K562 (cell line): ENCODE measurements at regions not wholly inside any gene's neighbourhood (a gene's known extent, or its start where the extent isn't known, plus 50 kb on each side); places are given as distances from the start of the nearest gene placed in this dataset.

ENCODE experiments used
- ATAC-seq: fragments of 200-7000 bp; cut with Tn5 transposase; 3 replicates; pipeline ENCODE4 v1.9.1; 2020; ENCODE audit warnings: moderate library complexity
- BruUV-seq: library from RNA; stranded (reverse); fragments of 400-500 nt; replicated peaks from 2 replicates; lab custom pipeline; 2021; lab: Mats Ljungman, UMichigan
- CTCF ChIA-PET: fragments of 300-600 bp; formaldehyde crosslinking; extraction: SDS; loops from one replicate; lab custom pipeline; 2021; ENCODE audit warnings: low intra/inter-chr PET ratio; lab: Yijun Ruan, JAX
- POLR2A ChIA-PET: fragments of 300-600, 350-650 bp; sonication (Branson Sonifier 250); formaldehyde crosslinking; extraction: SDS; loops from one replicate; lab custom pipeline; 2021; ENCODE audit warnings: antibody characterized with exemption, inconsistent platforms; lab: Yijun Ruan, JAX
- DNase-seq, 4 experiments: peaks; one replicate each; pipeline versions ENCODE4 v3.0.0 to v3.0.0-alpha.2; 2011 to 2018; ENCODE audit warnings: low spot score in 3 of 4, mixed read lengths in 3 of 4; ENCODE audit errors: extremely low read depth in 1 of 4
- FAIRE-seq: peaks from 2 replicates; lab custom pipeline; 2011; peaks lifted over from hg19 to GRCh38; lab: Jason Lieb, UNC
- H2AFZ ChIP-seq: 2 replicates; pipeline ENCODE4 v1.6.0; 2011; ENCODE audit warnings: low read depth, low read length, control low read depth, inconsistent platforms
- H3K27ac ChIP-seq: fragments of 200-600 bp; 3 replicates; pipeline ENCODE4 v1.8.0; 2011; ENCODE audit warnings: low read depth, mild to moderate bottlenecking, control low read depth, inconsistent platforms, low read length, moderate library complexity, mixed read lengths; ENCODE audit errors: extremely low read depth
- H3K27me3 ChIP-seq, 2 experiments: fragments of 300-600 bp in 1 of 2; 2 replicates in 1 of 2; 3 replicates in 1 of 2; pipeline versions ENCODE4 v1.6.0 to v1.8.0; 2011; ENCODE audit warnings: inconsistent platforms in 2 of 2, low read length in 2 of 2, mild to moderate bottlenecking in 1 of 2, mixed read lengths in 1 of 2, moderate library complexity in 1 of 2; ENCODE audit not compliant: control insufficient read depth in 2 of 2, insufficient read depth in 2 of 2
- H3K36me3 ChIP-seq: fragments of 300-600 bp; 3 replicates; pipeline ENCODE4 v1.8.0; 2011; ENCODE audit warnings: mild to moderate bottlenecking, low read length, inconsistent platforms; ENCODE audit not compliant: control insufficient read depth, insufficient read depth
- H3K4me1 ChIP-seq, 2 experiments: fragments of 200-600 bp in 1 of 2; replicated peaks in 1 of 2; 2 replicates in 1 of 2; 3 replicates in 1 of 2; pipeline versions ENCODE4 v1.5.1 to v1.8.0; 2011; ENCODE audit warnings: inconsistent platforms in 2 of 2, low read length in 2 of 2, mild to moderate bottlenecking in 1 of 2, mixed read lengths in 1 of 2, moderate library complexity in 1 of 2; ENCODE audit not compliant: control insufficient read depth in 2 of 2, insufficient read depth in 2 of 2
- H3K4me2 ChIP-seq: 2 replicates; pipeline ENCODE4 v1.6.1; 2011; ENCODE audit warnings: low read length, control low read depth, inconsistent platforms, mixed read lengths; ENCODE audit not compliant: insufficient read depth
- H3K4me3 ChIP-seq: fragments of 200-600 bp; sonication (generic), shearing (Covaris generic); 2 replicates; pipeline ENCODE4 v1.5.1; 2016; ENCODE audit warnings: control low read depth, inconsistent platforms
- H3K79me2 ChIP-seq: fragments of 200-600 bp; 3 replicates; pipeline ENCODE4 v1.8.0; 2011; ENCODE audit warnings: low read length, inconsistent platforms; ENCODE audit not compliant: control insufficient read depth, insufficient read depth
- H3K9ac ChIP-seq, 2 experiments: 2 replicates each; pipeline versions ENCODE4 v1.6.0 to v1.6.1; 2011; ENCODE audit warnings: low read depth in 2 of 2, low read length in 2 of 2, control low read depth in 1 of 2, inconsistent platforms in 1 of 2, mild to moderate bottlenecking in 1 of 2, mixed read lengths in 1 of 2; ENCODE audit not compliant: insufficient read depth in 1 of 2
- H3K9me1 ChIP-seq: one replicate; pipeline ENCODE4 v1.6.0; 2011; ENCODE audit warnings: inconsistent platforms, mild to moderate bottlenecking, low read length, moderate library complexity; ENCODE audit not compliant: control insufficient read depth, insufficient read depth
- H3K9me3 ChIP-seq: replicated peaks from 2 replicates; pipeline ENCODE4 v1.5.1; 2011; ENCODE audit warnings: low read depth, low read length, inconsistent platforms; ENCODE audit not compliant: control insufficient read depth, insufficient read depth
- H4K20me1 ChIP-seq: replicated peaks from 2 replicates; pipeline ENCODE4 v1.6.1; 2011; ENCODE audit warnings: low read length, inconsistent platforms, mixed read lengths; ENCODE audit not compliant: control insufficient read depth, insufficient read depth
- AFF4 ChIP-seq: sonication (generic); formaldehyde crosslinking; IDR thresholded peaks from 2 replicates; pipeline ENCODE4 v1.8.0; 2023; ENCODE audit warnings: mild to moderate bottlenecking, missing genetic modification reagents
- CBX5 ChIP-seq: IDR thresholded peaks from 2 replicates; pipeline ENCODE4 v1.6.1; 2014; ENCODE audit warnings: low read depth, borderline replicate concordance
- CLOCK ChIP-seq: fragments of 250-450 bp; sonication (Bioruptor Pico); IDR thresholded peaks from 2 replicates; pipeline ENCODE4 v1.4.0; 2020; ENCODE audit warnings: mild to moderate bottlenecking, moderate library complexity, borderline replicate concordance
- SFPQ ChIP-seq: fragments of 200-400 bp; formaldehyde crosslinking; IDR thresholded peaks from 2 replicates; pipeline ENCODE4 v1.6.1; 2017; ENCODE audit warnings: mild to moderate bottlenecking, low read depth, low read length, moderate library complexity
- TRIM24 ChIP-seq, 2 experiments: fragments of 450-650 bp; IDR thresholded peaks; 2 replicates each; pipeline ENCODE4 v1.6.1; 2016
- ZNF695 ChIP-seq: fragments of 450-650 bp; formaldehyde crosslinking; IDR thresholded peaks from 2 replicates; pipeline ENCODE4 v1.4.0; 2020; ENCODE audit warnings: mild to moderate bottlenecking, moderate library complexity
- ZSCAN29 ChIP-seq: fragments of 450-650 bp; IDR thresholded peaks from 2 replicates; pipeline ENCODE4 v1.6.1; 2017
- in situ Hi-C: fragments of 300-500 bp; cut with MboI; formaldehyde crosslinking; loops from 4 replicates; pipeline ENCODE4 v1.15.0; 2018; ENCODE audit warnings: inconsistent platforms, mixed read lengths
- intact Hi-C: fragments of 100-400 bp; cut with micrococcal nuclease; formaldehyde crosslinking; loops from 2 replicates; pipeline ENCODE4 v1.14.2; 2022

GRCh38 chr5:104019956-104020355, 457.4 kb upstream of the NUDT12 start (continued):
- no peak for TF ChIP-seq ZNF695 (CRISPR knock-in tag)

- no peak overlapping the region for H3K4me2 ChIP-seq
- DNase-seq: no peak
- no peaks in the 10 kb centered on the region for H4K20me1 ChIP-seq
- ChIA-PET POLR2A (no interaction called here), CTCF (no interaction called here)
- no peak for FAIRE-seq
- no peak overlapping the region for H3K27ac ChIP-seq
- no TSS peak for BruUV-seq
- ATAC-seq: no peak
- no peaks in the 10 kb centered on the region; a peak in 1 of 5 replicates for H3K4me1 ChIP-seq
- no peaks in the 10 kb centered on the region; the same call in 1 of the 2 replicates for H3K9me3 ChIP-seq
- H3K4me3 ChIP-seq: no peak overlapping the region
- H3K9me1 ChIP-seq: no peaks in the 10 kb centered on the region
- no peaks in the 10 kb centered on the region for H3K36me3 ChIP-seq
- no peaks in the 10 kb centered on the region for H3K27me3 ChIP-seq
- intact Hi-C loops: no loop called here
- in situ Hi-C loops: no loop called here
- no peaks in the 10 kb centered on the region for H3K79me2 ChIP-seq
- H2AFZ ChIP-seq: no peak overlapping the region
- no peak overlapping the region for H3K9ac ChIP-seq
- TF ChIP-seq CLOCK (CRISPR knock-in tag) (no peak), CBX5 (0 out of 2 replicates have a peak, but pooled peaks have one; percentile 21), ZNF695 (CRISPR knock-in tag) (no peak), SFPQ (no peak), TRIM24 (IDR thresholded peaks at IDR 0.05) (peak in 1 of 2 experiments; percentile 69; a peak in 2 of 4 replicates), AFF4 (no peak), ZSCAN29 (no peak)
Observed at GRCh38 chr5:104018299-104018698, 455.7 kb upstream of the NUDT12 start.
